Type B pancreatic cell (in vitro differentiated cells): ENCODE measurements at regions not wholly inside any gene's neighbourhood (a gene's known extent, or its start where the extent isn't known, plus 50 kb on each side); places are given as distances from the start of the nearest gene placed in this dataset.

Experiments used
- DNase-seq: peaks from one replicate; pipeline ENCODE4 v3.0.0; 2021; ENCODE audit warnings: mixed read lengths; ENCODE audit not compliant: unreplicated experiment; ENCODE audit errors: extremely low spot score
- H3K27ac Mint-ChIP-seq: 2 replicates; pipeline ENCODE4 v1.8.0; 2021; ENCODE audit warnings: mild to moderate bottlenecking, mixed read lengths
- H3K27me3 Mint-ChIP-seq: 2 replicates; pipeline ENCODE4 v1.8.0; 2021; ENCODE audit warnings: mixed read lengths
- H3K36me3 Mint-ChIP-seq: 2 replicates; pipeline ENCODE4 v1.8.0; 2021; ENCODE audit warnings: mixed read lengths
- H3K4me1 Mint-ChIP-seq: one replicate; pipeline ENCODE4 v1.8.0; 2021; ENCODE audit warnings: mixed read lengths; ENCODE audit not compliant: unreplicated experiment
- H3K4me3 Mint-ChIP-seq: 2 replicates; pipeline ENCODE4 v1.8.0; 2021; ENCODE audit warnings: mild to moderate bottlenecking, mixed read lengths
- H3K9me3 Mint-ChIP-seq: 2 replicates; pipeline ENCODE4 v1.8.0; 2021; ENCODE audit warnings: mixed read lengths
- CTCF ChIP-seq: fragments of 200-600 bp; sonication (generic); conservative IDR thresholded peaks from 2 replicates; pipeline ENCODE4 v1.5.0; 2021; ENCODE audit warnings: antibody characterized with exemption, mild to moderate bottlenecking

GRCh38 chr2:129010262-129010661 lies 691.6 kb upstream of the HS6ST1 start:
- no peak overlapping the region for H3K27ac Mint-ChIP-seq
- peaks cover 42% of the 10 kb centered on the region for H3K27me3 Mint-ChIP-seq
- H3K9me3 Mint-ChIP-seq, result no peaks in the 10 kb centered on the region
- no peak for DNase-seq
- no peaks in the 10 kb centered on the region for H3K36me3 Mint-ChIP-seq
- peaks cover 3% of the 10 kb centered on the region for H3K4me1 Mint-ChIP-seq
- H3K4me3 Mint-ChIP-seq, result no peak overlapping the region
- no peak for TF ChIP-seq CTCF

- peaks cover 42% of the 10 kb centered on the region for H3K27me3 Mint-ChIP-seq
- no peak overlapping the region for H3K27ac Mint-ChIP-seq
- DNase-seq, result no peak
- no peak for TF ChIP-seq CTCF
- H3K4me1 Mint-ChIP-seq, result peaks cover 6% of the 10 kb centered on the region
- H3K9me3 Mint-ChIP-seq, result no peaks in the 10 kb centered on the region
- H3K4me3 Mint-ChIP-seq, result no peak overlapping the region
- H3K36me3 Mint-ChIP-seq, result no peaks in the 10 kb centered on the region
Measured at GRCh38 chr2:129011466-129012061, 692.9 kb upstream of the HS6ST1 start.

- no peak overlapping the region for H3K4me3 Mint-ChIP-seq
- H3K27ac Mint-ChIP-seq, result no peak overlapping the region
- no peaks in the 10 kb centered on the region for H3K9me3 Mint-ChIP-seq
- DNase-seq, result no peak
- peaks cover 6% of the 10 kb centered on the region for H3K4me1 Mint-ChIP-seq
- no peaks in the 10 kb centered on the region for H3K36me3 Mint-ChIP-seq
- TF ChIP-seq CTCF, result no peak
- H3K27me3 Mint-ChIP-seq, result peaks cover 34% of the 10 kb centered on the region
Measured at GRCh38 chr2:129014432-129014831, 695.8 kb upstream of the HS6ST1 start.

GRCh38 chr2:129015397-129016285 lies 697.0 kb upstream of the HS6ST1 start:
- no peak for TF ChIP-seq CTCF
- Mint-ChIP-seq H3K27me3 (peaks cover 32% of the 10 kb centered on the region), H3K36me3 (no peaks in the 10 kb centered on the region), H3K4me1 (peaks cover 6% of the 10 kb centered on the region), H3K27ac (no peak overlapping the region), H3K4me3 (no peak overlapping the region), H3K9me3 (no peaks in the 10 kb centered on the region)
- DNase-seq, result no peak

GRCh38 chr2:129016972-129017371 lies 698.3 kb upstream of the HS6ST1 start:
- Mint-ChIP-seq H3K9me3 (no peaks in the 10 kb centered on the region), H3K4me3 (no peak overlapping the region), H3K4me1 (peaks cover 6% of the 10 kb centered on the region), H3K36me3 (no peaks in the 10 kb centered on the region), H3K27ac (no peak overlapping the region), H3K27me3 (peaks cover 21% of the 10 kb centered on the region)
- no peak for DNase-seq
- no peak for TF ChIP-seq CTCF
